ENCODE measurements at regions not wholly inside any gene's neighbourhood (a gene's known extent, or its start where the extent isn't known, plus 50 kb on each side); places are given as distances from the start of the nearest gene placed in this dataset.
"Not testable (repeated sequence)": the region's sequence is repeated elsewhere in the genome, so short reads cannot be mapped to it uniquely, and the experiment has no call there.

DNA sequence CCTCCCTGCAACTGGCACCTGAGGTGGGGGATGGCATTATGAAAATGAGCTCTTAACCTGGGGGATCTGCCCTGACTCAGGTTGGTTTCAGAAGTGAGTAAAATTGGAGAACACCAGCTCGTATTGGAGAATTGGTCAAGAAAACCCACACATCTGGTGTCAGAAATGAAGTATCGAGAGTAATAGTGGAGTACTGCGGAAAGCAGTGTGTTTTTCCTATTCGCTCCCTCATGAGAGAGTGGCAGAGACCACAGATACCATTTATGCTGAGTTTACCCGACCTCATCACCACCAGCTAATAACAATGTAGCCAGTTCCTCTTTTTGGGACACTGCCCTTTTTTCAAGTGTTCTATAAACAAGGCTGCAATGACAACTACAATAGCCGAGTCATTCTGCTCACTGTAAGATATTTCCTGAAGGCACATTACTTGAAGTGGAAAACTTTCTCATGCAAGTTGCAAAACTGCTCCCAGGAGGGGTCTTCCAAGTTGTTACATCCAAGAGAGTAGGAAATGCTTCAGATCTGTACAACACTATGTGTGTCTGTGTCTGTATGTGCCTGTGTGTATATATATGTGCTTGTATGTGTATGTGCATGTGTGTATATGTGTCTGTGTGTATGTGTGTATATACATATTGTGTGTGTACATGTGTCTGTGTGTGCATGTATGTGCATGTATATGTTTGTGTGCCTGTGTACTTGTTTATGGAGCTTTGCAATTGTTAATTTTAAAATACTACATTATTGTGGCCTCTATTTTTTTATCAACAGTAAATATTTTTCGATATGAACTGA is 106.0 kb upstream of the CST7 start:
- H3K4me3 ChIP-seq (ENCODE audit: low read depth, low read length) = no peak overlapping the region
- no peak for DNase-seq (ENCODE audit: low read depth)
- TF ChIP-seq, protein P1, sequence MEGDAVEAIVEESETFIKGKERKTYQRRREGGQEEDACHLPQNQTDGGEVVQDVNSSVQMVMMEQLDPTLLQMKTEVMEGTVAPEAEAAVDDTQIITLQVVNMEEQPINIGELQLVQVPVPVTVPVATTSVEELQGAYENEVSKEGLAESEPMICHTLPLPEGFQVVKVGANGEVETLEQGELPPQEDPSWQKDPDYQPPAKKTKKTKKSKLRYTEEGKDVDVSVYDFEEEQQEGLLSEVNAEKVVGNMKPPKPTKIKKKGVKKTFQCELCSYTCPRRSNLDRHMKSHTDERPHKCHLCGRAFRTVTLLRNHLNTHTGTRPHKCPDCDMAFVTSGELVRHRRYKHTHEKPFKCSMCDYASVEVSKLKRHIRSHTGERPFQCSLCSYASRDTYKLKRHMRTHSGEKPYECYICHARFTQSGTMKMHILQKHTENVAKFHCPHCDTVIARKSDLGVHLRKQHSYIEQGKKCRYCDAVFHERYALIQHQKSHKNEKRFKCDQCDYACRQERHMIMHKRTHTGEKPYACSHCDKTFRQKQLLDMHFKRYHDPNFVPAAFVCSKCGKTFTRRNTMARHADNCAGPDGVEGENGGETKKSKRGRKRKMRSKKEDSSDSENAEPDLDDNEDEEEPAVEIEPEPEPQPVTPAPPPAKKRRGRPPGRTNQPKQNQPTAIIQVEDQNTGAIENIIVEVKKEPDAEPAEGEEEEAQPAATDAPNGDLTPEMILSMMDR (IDR thresholded peaks at IDR 0.05; ENCODE audit: insufficient read depth, low read length) = no peak

DNA sequence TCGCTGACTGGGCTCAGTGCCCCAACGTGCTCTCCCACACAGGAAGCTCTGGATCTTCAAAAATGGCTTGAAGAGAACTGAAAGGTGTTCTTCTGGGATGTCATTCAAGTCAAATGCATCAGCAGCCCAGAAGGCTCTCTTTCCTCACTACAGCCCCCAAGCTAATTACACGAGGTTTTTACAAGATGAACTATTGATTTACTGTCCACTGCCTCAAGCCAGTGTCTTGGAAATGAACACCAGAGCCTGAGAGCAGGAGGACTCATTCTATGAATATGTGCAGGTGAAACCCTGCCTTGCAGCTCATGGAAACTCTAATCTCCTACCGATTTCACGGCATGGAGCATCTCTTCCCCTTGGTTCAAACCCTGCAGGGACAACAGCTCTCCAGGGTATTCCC is 98.9 kb upstream of the CST7 start:
- H3K4me3 ChIP-seq (ENCODE audit: low read depth, low read length) = no peak overlapping the region
- TF ChIP-seq, protein P1 (IDR thresholded peaks at IDR 0.05; ENCODE audit: insufficient read depth, low read length) = no peak
- no peak for DNase-seq (ENCODE audit: low read depth)

DNA sequence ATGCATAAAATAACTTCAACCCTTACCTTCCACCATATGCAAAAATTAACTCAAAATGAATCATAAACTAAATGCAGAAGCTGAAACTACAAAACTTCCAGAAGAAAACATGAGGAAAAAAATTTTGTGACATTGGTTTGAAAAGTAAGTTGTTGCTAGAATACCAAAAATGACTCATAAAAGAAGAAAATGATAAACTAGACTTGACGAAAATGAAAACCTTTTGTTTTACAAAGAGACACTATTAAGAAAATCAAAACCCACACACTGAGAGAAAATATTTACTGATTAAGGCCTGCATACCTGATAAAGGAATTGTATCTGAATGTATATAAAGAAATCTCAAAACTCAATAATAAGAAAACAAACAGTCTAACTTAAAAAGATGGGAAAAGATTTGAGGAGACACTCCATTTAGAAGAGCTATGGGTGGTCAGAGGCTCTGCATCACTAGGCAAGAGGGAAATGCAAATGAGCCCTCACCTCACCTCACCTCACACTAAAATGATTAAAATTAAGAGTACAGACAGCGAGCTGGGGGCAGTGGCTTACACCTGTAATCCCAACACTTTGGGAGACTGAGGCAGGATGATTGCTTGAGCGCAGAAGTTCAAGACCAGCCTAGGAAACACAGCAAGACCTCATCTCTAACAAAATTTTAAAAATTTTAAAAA is 97.6 kb upstream of the CST7 start:
- H3K4me3 ChIP-seq (ENCODE audit: low read depth, low read length) = no peak overlapping the region
- DNase-seq (ENCODE audit: low read depth) = no peak
- TF ChIP-seq, protein P1 (IDR thresholded peaks at IDR 0.05; ENCODE audit: insufficient read depth, low read length) = no peak

DNA sequence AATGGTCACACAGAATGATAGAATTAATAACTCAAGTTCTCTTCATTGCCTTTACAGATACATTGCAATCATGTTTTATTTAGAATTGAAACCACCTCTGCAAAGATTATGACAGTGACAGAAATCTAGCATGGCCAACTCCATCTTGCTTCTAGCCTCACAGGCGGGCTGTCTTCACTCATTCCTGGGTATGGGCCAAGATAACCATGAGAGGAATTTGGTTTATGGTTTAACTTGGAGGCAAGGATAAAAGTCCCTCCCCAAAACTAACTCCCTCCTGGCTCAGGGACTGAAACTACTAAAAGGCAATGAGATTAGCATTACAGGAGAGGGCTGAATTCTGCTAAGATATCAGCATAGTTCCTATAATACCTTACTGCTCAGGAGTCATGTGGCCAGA is 95.2 kb upstream of the CST7 start:
- no peak overlapping the region for H3K4me3 ChIP-seq (ENCODE audit: low read depth, low read length)
- no peak for DNase-seq (ENCODE audit: low read depth)
- TF ChIP-seq, protein P1 (IDR thresholded peaks at IDR 0.05; ENCODE audit: insufficient read depth, low read length) = no peak

DNA sequence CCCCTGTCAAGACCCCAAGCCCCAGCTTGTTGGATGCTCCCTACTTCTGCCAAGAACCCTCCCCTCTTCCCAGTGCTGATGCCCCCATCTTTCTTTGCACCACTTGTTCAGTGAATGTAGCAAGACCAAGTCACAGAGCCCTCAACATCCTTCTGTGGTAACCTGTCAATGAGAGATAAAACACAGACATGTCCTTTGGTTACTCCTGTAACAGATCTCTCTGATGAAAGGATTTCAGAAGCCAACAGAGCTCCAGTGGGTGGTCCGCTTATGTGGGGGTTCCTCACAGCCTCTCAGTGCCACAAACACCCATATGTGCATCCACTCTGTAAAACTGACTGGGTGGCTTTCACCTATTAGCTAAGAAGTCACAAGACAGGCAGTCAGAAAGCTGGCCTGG is 93.2 kb upstream of the CST7 start:
- no peak for DNase-seq (ENCODE audit: low read depth)
- TF ChIP-seq, protein P1 (IDR thresholded peaks at IDR 0.05; ENCODE audit: insufficient read depth, low read length) = no peak
- H3K4me3 ChIP-seq (ENCODE audit: low read depth, low read length) = no peak overlapping the region

DNA sequence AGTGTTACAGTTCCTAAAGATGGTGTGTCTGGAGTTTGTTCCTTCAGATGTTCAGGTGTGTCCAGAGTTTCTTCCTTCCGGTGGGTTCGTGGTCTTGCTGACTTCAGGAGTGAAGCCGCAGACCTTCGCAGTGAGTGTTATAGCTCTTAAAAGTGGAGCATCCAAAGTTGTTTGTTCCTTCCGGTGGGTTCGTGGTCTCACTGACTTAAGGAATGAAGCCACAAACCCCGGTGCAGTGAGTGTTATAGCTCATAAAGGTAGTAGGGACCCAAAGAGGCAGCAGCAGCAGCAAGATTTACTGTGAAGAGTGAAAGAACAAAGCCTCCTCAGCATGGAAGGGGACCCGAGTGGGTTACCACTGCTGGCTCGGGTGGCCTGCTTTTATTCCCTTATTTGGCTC is 90.6 kb upstream of the CST7 start:
- DNase-seq (ENCODE audit: low read depth); H3K4me3 ChIP-seq (ENCODE audit: low read depth, low read length): not testable (repeated sequence)

DNA sequence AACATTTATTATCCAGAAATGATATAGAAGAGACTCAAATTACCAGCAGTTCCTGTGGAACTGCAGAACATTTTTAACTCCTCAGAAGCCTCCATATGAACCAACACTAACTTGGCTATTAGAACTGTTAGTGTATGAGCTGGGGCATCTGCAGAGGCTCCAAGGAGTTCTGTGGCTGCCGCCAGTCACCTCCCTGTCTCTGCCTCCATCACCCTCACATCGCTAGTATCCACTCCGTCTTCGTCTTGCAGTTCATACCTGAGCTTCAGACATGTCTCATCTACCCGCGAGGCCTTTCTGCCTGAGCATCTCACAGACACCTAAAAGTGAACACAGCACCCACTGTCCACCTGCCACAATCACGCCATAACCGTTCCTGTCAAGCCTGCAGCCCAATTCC is 89.5 kb upstream of the CST7 start:
- no peak for DNase-seq (ENCODE audit: low read depth)
- TF ChIP-seq, protein P1 (IDR thresholded peaks at IDR 0.05; ENCODE audit: insufficient read depth, low read length) = no peak
- H3K4me3 ChIP-seq (ENCODE audit: low read depth, low read length) = no peak overlapping the region

All from fibroblast of the aortic adventitia (primary cell).